Activated CD8-positive, alpha-beta memory T cell treated with anti-CD3 and anti-CD28 coated beads for 48 hours (primary cell): ENCODE measurements at regions not wholly inside any gene's neighbourhood (a gene's known extent, or its start where the extent isn't known, plus 50 kb on each side); places are given as distances from the start of the nearest gene placed in this dataset.
"Not testable (repeated sequence)": the region's sequence is repeated elsewhere in the genome, so short reads cannot be mapped to it uniquely, and the experiment has no call there.

Experiments used
- DNase-seq, 3 experiments: peaks; one replicate each; pipeline ENCODE4 v3.0.0-alpha.2; 2020; ENCODE audit warnings: low read depth in 2 of 3, low spot score in 2 of 3

DNA sequence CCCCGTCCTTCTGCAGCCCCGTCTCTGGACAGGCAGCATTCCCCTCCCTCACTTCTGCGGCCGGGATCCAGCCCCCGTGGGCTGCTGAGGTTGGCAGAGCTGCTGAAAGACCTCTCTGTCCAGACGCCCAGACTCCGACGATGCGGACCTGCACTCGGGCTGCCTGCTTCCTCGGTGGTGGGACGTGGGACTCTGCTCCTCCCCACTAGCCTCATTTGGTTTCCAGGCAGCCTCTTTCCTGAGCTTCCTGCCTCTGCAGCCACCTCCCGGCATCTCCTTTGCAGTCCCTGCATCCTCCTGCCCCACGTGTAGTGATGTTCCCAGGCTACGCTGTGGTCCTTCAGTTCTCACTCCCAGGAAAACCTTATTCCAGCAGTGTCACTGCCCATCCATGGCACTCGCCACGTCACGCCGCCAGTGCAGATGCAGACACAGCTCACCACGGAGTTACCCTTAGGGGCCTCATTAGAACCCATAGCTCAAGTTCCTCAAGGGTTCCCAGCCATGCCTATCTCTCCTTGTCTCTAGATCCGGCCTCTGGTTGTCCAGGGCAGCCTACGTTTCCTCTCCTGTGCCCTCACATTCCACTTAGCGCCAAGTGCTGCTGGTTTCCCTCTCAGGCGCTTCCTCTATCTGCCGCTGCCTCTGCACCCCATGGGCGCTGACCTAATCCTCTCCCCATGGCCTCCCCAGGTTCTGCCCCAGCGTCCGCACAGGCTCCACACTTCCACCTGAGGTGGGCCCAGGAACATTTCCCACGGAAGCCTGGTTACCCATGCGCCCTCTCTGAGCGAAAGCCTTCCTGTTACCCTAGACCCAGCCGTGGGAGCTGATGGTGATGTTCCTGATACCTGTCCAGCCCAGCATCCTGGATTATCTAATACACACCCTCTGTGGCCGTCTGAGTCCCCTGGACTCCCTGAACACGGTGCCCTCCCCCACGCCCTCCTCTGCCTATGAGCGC lies 318.3 kb upstream of the MYT1L start:
- DNase-seq = no peak

DNA sequence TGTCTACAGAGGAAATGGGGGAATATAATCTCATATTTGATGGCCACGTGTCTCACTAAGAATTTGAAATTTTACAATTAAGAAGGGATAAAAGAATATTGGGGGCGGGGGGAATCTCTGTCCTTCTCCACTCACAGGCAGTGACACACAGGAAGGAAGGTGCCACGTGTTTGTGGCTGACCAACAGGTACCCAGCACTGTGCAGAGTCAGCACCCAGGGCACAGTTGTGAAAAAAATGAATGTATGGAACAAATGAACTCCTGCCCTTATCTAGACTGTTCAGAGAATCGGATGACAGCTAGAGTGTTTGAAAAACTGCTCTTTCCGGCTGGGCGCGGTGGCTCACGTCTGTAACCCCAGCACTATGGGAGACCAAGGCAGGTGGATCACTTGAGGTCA lies 317.0 kb upstream of the MYT1L start:
- DNase-seq = no peak

DNA sequence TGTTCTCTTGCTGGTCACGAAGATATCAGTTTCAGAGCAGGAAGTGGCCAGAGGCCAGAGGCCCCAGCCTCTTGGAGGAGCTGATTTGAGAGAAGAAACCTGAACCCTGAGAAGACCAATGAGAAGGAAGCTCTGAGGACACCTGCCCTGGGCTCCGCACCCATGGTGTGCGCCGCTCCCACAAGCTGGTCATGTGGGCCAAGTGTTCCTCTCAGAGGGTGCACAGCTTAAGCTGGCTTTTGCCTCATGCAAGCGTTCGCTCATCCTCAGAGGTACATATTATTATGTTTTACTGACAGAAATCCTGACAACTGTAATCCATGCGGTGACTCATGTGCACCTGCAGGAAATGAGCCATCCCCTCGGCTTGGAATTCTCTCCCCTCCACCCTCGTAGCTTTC lies 316.1 kb upstream of the MYT1L start:
- no peak for DNase-seq

DNA sequence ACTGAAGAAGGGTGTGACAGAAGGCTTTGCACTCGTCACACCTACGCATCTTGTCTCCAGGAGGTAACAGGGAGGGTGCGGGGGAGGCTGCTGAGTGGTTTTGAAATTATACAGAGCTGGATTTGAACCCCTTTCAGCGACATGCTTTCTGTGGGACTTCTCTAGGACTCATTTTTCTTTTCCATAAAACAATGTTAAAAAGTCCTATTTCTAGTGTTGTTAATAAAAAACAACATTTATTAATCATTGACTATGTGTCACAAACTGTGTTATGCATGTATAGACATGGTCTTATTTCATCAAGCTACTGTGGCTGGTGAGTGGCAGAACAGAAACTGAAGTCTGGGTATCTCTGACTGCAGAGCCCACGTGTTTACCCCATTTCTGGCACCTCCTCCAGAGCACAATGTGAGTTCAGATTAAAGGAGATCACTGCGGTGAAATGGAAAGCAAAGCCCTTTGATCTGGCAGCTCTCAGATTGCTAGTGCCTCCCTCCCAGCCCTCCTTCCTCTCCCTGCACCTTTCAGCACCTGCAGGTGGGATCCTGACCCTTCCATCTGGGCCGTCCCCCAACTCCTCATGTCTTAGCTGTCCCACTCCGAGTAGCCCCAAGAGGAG lies 315.5 kb upstream of the MYT1L start:
- DNase-seq = peak in 1 of 3 experiments; percentile 7

DNA sequence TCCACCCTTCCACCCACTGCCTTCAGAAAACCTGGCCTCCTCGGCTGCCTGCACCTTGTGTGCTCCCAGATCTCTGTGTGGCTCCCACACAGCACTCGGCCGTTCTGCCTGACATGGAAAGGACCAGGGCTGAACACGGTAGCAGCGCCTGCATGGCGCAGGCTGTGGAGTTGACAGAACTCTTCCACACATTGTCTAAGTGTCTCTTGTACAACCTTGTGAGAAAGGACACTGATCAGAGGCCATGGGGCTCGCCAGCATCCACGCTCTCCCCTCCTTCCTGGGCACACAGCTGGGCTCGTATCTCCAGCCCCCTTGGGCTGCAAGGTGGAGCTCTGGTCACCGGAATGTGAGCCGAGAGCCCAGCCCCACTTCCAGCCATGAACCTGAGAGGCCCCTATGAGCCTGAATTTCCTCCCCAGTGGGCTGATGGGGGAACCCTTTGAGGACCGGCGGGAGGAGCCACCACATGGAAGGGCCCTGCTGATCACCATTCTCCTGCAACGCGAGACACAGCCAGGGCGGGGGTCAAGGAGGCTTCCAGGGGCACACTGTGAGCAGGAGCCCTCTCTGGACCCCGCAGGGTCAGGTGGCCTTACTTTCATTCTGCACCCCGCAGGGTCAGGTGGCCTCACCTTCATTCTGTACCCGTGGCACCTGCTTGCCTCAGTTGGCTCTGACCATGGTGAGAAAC lies 314.2 kb upstream of the MYT1L start:
- DNase-seq = no peak

DNA sequence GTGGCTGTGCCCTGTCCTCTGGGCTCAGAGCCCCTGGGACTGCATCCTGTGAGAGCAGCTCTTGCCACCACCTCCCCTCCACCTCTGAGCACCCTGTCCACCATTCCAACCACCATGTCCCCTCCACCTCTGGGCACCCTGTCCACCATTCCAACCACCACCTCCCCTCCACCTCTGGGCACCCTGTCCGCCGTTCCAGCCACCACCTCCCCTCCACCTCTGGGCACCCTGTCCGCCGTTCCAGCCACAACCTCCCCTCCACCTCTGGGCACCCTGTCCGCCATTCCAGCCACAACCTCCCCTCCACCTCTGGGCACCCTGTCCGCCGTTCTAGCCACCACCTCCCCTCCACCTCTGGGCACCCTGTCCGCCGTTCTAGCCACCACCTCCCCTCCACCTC lies 313.7 kb upstream of the MYT1L start:
- DNase-seq = not testable (repeated sequence)

DNA sequence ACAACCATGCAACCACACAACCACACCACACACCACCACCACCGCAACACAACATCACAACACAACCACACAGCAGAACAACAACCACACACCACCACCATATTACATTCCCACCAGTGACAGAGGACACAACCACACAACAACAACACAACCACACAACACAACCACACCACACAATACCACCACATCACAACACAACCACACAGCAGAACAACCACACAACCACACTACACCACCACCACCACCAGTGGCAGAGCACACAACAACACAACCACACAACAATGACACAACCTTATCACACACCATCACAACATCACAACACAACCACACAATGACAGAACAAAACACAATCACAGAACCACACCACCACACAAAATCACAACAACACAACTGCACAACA lies 313.0 kb upstream of the MYT1L start:
- no peak for DNase-seq

DNA sequence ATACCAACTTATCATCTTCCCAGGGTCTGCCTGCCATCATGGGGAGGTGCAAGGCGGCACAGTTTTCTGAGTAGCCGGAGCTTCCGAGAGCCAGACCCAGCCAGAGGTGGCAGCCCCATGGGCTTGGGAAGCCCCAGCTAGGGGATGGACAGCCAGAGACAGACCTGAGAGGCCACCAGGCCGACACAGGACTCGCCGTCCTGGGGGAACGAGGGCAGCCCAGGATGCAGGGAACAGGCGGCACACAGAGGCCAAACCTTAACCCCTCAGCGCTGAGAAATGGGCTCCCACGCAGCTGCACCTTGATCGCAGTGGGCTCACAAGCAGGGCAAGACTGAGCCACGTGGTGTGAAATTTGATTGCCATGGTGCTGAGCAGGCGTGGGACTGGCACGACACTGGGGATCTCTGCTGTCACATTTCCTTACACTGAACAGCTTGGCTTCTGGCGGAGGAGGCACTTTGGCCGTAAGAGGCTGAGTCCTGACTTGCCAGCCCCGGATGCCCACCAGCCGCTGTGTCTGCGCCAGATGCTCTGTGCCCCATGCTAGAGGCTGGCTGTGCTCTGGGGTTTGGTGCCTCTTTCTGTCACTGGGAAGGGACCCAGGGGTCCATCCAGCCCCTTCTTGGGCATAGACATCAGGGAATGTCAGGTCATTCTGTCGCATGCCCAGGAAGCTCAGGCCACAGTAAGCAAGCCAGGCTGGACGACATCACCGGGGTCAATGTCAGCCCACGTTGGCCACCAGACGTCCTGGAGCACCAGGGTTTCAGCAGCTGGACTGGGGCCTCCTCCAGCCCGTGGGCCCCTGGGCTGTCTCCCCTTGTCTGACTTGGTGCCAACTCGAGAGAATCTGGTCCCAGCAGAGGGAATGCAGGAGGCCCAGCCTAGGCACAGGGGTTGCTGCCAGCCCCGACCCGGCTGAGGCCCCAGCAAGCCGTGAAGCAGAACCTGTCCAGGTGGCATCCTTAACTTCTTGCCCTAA lies 312.1 kb upstream of the MYT1L start:
- DNase-seq = no peak

DNA sequence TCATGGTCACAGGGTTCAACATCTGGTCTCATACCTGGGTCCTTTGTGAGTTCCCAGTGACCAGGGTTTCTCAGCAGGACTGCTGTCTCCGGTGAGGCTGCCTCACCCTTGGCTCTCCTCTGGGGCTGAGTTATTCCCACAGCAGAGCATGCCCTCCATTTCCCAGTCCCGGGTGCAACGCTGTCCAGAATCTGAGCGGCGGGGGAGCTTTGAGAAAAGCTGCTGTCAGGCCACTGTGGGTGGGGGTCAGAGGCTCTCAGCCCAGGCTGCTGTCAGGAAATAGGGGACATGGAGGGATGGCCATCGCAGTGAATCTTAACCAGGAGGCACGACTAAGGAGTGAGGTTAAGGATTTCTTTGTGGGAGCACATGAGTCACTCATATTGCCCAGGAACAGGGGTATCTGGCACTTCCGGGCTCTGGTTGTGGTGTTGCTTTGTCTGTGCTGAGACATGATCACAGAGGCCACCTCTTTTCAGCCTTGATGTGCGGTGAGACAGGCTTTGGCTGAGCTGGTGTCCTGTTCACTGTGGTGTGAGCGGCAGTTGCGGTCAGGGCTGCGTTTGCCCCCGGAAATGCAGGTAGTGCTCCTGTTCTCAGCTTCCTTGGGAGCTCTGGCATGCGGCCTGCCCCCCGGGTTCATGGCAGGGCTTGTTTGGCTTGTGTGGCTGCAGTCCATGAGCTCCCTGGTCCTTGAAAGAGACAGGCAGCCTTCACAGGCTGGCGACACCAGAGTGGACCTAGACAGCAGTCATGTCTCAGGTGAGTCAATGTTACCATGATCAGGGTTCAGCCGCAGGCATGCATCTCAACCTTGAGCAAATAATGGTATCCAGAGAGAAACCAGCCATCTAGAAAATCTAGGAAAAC lies 310.7 kb upstream of the MYT1L start:
- no peak for DNase-seq

DNA sequence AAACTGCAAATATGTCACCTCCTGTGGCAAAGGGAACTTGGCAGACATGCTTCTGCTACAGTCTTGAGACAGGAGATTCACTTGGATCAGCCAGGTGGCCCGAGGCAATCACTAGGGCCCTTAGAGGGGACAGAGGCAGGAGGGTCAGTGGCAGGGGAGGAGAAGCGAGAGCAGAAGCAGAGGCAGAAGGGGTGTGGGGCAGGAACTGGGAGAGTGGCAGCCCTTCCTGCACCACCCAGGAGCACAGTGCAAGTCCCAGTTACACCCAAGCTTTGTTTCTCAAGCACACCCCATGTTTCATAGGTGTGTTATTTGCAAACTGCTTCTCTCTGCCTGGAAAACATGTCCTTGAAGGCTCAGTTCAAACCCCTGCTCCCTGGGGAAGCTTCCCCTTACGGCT lies 309.7 kb upstream of the MYT1L start:
- DNase-seq = no peak

DNA sequence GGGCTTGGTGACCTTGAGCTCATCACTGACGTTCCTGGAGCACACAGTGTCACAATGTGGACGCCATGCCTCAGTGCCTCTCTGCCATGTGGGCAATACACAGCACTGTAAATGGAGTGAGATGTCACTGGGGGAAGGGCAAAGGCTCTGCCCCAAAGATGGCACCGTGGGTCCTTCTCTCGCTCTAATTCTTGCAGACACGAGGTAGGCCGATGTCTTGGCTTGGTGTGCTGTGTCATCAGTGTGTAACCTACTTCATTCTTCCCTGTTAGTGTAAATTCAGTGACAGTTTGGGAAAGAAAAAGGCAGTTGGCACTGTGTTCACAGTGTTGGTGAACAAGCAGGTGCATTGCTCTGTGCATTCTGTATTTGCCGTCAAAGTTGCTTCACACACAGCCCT lies 309.3 kb upstream of the MYT1L start:
- DNase-seq = no peak

DNA sequence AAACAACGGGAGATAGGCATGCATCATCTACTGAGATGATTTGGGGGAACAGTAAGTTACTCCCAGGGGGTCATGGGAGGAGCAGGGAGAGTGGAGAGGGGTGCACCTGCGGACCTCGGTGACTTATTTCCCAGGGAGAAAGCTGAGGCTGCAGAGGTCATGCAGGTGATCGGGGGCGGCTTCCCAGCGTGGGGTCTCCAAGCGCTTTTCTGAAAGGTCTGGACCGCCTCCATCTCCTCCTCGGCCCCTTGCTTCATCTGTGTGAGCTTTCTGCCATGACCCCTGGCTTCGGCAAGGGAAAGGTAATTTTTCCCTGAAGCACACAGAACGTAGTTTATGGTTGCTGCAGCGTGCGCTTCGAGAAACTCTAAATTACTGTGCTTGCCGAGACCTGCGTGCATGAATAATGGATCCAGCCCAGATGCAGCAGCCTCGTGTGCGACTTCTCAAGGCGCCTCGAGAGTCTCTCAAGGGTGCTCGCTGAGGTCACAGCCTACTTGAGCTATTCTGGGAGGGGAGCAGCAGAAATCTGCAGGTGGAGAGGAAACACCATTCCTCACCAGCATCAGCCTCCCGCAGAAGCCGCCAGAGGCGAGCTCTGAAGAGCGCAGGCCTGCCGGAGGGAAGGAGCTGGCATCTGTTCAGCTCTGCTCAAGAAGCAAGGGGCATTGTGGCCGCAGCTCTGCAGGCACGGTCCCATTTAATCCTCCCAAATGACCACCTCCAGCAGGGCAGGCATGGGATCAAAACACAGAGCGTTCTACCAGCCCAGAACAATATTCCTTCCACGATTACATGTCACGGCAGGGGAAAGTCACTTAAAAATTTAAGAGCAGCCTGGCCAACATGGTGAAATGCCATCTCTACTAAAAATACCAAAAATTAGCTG lies 308.4 kb upstream of the MYT1L start:
- no peak for DNase-seq

DNA sequence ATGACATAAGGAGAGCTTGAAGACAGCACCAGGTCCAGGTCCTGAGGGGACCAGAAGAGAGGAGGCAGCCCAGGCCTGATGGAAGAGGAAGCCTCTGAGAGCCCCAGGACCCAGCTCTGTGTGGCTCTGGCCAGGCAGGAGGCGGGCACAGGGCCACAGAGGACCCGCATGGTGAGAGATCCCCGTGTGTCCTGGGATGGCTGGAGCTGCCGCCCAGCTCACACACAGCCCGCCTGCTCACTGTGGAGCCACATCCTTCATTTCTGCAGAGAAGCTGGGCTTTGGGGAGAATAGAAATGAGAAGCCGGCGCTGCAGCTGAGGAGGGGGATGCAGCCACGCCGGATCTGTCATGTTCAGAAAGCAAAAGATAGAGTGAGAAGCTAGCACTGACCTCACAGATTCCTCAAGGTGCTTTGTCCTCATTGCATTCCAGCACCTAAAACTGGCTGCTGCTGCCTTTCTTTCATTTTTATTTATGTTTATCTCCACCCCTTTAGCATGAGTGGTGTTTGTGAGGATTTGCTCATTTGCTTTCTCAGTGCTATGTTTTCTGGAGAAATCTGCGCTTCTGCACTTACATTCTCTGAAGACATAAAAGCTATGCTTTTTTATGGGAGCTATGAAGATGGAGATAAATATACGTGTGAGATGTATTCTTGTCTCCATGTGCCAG lies 307.6 kb upstream of the MYT1L start:
- DNase-seq = no peak

DNA sequence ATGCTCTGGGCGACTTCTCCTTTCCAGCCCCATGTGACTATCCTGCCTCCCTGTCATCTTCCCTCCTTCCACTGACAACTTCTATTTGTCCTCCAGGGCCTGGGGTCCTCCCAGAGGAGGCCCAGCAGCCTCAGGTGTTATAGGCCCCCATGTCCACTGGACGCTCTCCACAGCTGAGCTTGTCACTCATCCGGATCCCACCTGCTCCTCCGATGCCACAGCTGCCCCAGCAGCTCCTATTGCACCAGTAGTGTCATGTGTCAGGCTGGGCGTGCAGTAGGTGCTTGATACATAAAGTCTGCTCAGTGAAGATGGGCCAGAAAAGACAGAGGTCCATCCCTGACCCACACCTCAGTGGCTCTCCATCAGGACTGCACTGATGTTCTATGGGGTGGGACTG lies 305.7 kb upstream of the MYT1L start:
- no peak for DNase-seq

DNA sequence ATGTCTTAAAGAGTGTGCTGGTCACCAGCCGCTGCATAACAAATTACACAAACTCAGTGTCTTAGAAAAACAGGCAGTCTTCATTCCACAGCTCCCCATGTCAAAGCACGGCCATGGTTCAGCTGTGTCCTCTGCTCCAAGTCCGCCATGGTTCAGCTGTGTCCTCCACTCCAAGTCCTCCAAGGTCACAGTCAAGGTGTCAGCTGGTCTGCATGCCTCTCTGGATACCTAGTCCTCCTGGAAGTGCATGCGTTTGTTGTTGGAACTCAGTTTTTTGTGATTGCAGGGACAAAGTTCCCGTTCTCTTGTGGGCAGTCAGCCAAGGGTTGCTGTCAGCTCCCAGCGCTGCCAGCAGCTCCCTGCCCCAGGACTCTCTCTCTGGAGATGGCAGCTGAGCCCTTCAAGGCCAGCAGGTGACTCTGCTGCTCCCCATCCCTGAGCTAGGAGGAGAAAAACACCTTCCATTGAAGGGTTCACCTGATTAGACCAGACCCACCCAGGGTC lies 304.0 kb upstream of the MYT1L start:
- no peak for DNase-seq

DNA sequence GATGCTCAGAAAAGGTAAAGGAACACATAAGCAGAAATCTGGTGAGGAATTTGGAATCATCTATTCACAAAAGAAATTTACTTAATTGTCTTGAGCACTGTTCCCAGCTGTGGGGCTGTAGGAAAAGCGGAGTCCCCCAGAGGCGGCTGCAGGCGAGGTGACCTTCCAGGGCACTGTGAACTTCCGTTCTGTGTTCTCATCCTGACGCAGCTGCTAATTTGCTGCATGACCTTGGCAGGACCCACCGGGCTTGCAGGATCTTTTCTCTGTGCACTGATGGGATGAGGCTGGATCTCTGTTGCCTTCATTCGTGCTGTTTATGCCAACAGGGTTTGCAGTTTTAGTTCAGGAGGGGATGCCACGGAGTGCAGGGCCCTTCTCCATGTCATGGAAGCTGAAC lies 301.9 kb upstream of the MYT1L start:
- DNase-seq = no peak

DNA sequence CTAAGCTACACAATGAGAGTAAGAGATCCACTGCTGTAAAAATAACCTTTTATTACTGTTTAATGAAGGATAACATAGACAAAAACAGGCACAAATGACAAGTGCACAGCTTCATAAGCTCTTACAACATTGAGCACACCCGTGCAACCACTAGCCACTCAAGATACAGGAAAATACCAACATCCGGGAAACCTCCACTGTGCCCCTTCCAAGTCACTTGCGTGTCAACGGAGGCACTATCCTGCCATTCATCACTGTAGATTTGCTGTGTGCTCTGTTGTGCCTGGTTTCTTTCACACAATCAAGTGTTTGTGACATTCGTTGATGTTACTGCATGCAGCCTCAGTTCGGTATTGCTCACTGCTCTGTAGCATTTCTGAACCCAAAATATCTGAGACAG lies 292.9 kb upstream of the MYT1L start:
- no peak for DNase-seq

DNA sequence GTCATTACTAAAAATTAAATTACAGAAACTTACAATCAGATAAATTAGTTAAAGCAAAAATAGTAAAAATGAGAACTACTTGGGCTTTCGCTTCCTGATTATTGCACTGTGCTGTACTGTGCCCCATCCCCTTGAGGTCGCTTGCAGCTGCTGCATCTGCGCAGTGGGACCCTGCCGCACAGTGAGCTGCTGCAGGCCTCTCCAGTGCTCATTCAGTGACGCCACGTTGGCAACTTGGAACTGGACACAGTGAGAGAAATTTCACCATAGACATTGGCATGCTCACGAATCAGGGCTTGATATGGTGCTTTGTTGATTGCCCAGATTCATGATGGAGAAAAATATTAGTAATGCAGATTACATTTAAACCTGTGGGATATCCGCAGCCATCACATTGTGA lies 290.8 kb upstream of the MYT1L start:
- DNase-seq = no peak
